ENCODE measurements at regions not wholly inside any gene's neighbourhood (a gene's known extent, or its start where the extent isn't known, plus 50 kb on each side); places are given as distances from the start of the nearest gene placed in this dataset.
"Not testable (repeated sequence)": the region's sequence is repeated elsewhere in the genome, so short reads cannot be mapped to it uniquely, and the experiment has no call there.

- FAIRE-seq (no peak), DNase-seq (ENCODE audit: insufficient read length) (no peak)
- TF ChIP-seq TAF1 (IDR thresholded peaks at IDR 0.05; ENCODE audit: borderline replicate concordance, low read depth, low read length), result no peak
- no peak for TF ChIP-seq POLR2A (IDR thresholded peaks at IDR 0.05; ENCODE audit: low read depth, low read length)
- TF ChIP-seq POLR2AphosphoS5 (IDR thresholded peaks at IDR 0.05; ENCODE audit: low read depth, low read length), result no peak
Measured at GRCh38 chr3:153551536-153552285, 389.7 kb downstream of the RAP2B start.

DNA sequence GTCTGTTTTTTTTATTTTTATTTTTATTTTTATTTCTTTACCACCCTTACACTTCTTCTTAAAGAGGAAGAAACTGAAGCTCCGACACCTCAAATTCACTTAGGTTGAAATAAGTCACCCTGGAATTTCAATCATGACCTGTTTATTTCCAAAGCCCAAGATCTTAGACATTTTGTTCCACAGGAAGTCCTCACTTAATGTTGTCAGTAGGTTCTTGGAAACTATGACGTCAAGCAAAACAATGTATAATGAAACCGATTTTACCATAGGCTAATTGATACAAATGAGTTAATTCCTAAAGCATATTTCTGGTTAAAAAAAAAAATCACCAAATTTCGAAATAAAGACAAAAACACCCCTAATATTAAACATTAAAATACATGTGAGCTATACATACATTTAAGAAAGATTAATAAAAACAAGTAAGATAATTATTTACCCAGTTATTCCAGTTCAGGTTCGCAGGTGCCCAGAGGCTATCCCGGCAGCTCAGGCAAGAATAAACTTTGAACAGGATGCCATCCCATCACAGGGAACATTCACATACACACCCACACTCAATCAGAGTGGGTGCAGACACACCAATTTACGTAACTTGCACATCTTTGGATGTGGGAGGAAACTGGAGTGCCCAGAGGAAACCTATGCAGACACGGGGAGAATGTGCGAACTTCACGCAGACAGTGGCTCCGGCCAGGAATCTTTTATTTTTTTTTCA is 391.0 kb downstream of the RAP2B start:
- no peak for TF ChIP-seq POLR2AphosphoS5 (IDR thresholded peaks at IDR 0.05; ENCODE audit: low read depth, low read length)
- TF ChIP-seq TAF1 (IDR thresholded peaks at IDR 0.05; ENCODE audit: borderline replicate concordance, low read depth, low read length), result no peak
- no peak for TF ChIP-seq POLR2A (IDR thresholded peaks at IDR 0.05; ENCODE audit: low read depth, low read length)
- DNase-seq (ENCODE audit: insufficient read length) (no peak), FAIRE-seq (no peak)

DNA sequence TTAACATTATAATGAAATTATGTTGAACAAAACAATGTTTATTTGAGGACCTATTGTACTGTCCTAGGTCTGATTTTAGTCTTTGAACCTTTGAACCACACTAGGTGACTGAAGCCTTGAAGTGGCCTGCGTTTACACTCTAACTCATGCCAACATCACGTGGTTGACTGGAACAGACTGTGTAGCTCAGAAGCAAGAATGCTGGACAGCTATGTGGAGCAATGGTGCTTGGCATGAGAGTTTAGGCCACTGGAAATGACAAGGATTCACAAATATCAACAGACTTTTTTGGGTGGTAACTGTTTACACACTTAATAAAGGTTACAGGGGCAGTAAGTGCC is 391.5 kb downstream of the RAP2B start:
- TF ChIP-seq POLR2AphosphoS5 (IDR thresholded peaks at IDR 0.05; ENCODE audit: low read depth, low read length), result no peak
- TF ChIP-seq POLR2A (IDR thresholded peaks at IDR 0.05; ENCODE audit: low read depth, low read length), result no peak
- no peak for TF ChIP-seq TAF1 (IDR thresholded peaks at IDR 0.05; ENCODE audit: borderline replicate concordance, low read depth, low read length)
- FAIRE-seq (no peak), DNase-seq (ENCODE audit: insufficient read length) (no peak)

DNA sequence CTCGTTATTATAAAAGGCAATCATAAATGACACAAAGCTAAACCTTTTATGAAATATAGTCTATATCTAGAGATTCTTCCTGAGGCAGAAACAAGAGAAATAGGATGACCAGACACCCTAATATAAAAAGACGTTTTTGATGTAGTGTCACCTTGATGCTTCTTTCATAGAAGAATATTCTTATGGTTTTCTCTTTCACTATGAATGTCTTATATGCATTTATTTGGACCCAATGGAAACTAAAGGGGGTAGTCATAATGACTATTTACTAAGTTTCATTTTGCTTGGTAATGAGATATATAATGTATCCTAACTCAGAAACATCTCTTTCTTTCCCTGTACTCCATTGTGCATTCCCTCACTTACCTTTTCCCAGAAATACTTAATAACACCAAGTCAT is 393.9 kb downstream of the RAP2B start:
- TF ChIP-seq TAF1 (IDR thresholded peaks at IDR 0.05; ENCODE audit: borderline replicate concordance, low read depth, low read length) (no peak), POLR2A (IDR thresholded peaks at IDR 0.05; ENCODE audit: low read depth, low read length) (no peak), POLR2AphosphoS5 (IDR thresholded peaks at IDR 0.05; ENCODE audit: low read depth, low read length) (no peak)
- DNase-seq (ENCODE audit: insufficient read length) (no peak), FAIRE-seq (no peak)

- not testable (repeated sequence) for DNase-seq (ENCODE audit: insufficient read length); FAIRE-seq
Measured at GRCh38 chr3:153559366-153559765, 397.3 kb downstream of the RAP2B start.

DNA sequence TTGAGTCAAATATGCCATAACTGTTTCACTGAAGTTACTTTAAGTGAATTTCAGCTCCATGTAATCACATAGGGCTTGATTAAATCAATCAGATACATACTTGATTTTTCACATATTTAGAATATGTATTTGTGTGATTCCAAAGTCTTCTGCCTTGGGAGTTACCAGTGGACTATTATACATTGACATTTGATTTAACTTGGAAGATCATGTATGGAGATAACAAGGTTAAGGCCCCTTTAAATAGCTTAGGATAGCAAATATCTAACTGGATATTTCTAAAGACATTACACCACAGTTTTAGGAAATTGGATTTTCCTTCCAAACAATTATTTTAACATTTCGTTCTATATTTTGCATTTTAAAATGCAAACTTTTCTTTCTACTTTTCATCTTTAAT is 405.0 kb downstream of the RAP2B start:
- FAIRE-seq, result no peak
- no peak for DNase-seq (ENCODE audit: insufficient read length)
- TF ChIP-seq TAF1 (IDR thresholded peaks at IDR 0.05; ENCODE audit: borderline replicate concordance, low read depth, low read length), result no peak
- no peak for TF ChIP-seq POLR2A (IDR thresholded peaks at IDR 0.05; ENCODE audit: low read depth, low read length)
- TF ChIP-seq POLR2AphosphoS5 (IDR thresholded peaks at IDR 0.05; ENCODE audit: low read depth, low read length), result no peak

- TF ChIP-seq TAF1 (IDR thresholded peaks at IDR 0.05; ENCODE audit: borderline replicate concordance, low read depth, low read length), result no peak
- no peak for TF ChIP-seq POLR2AphosphoS5 (IDR thresholded peaks at IDR 0.05; ENCODE audit: low read depth, low read length)
- TF ChIP-seq POLR2A (IDR thresholded peaks at IDR 0.05; ENCODE audit: low read depth, low read length), result no peak
- DNase-seq (ENCODE audit: insufficient read length) (no peak), FAIRE-seq (no peak)
Measured at GRCh38 chr3:153567556-153567955, 405.5 kb downstream of the RAP2B start.

DNA sequence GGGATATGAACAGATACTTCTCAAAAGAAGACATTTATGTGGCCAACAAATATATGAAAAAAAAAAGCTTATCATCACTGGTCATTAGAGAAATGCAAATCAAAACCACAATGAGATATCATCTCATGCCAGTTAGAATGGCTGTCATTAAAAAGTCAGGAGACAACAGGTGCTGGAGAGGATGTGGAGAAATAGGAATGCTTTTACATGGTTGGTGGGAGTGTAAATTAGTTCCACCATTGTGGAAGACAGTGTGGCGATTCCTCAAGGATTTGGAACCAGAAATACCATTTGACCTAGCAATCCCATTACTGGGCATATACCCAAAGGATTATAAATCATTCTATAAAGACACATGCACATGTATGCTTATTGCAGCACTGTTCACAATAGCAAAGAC is 408.5 kb downstream of the RAP2B start:
- not testable (repeated sequence) for FAIRE-seq; DNase-seq (ENCODE audit: insufficient read length)

- DNase-seq (ENCODE audit: insufficient read length) (no peak), FAIRE-seq (no peak)
- TF ChIP-seq POLR2AphosphoS5 (IDR thresholded peaks at IDR 0.05; ENCODE audit: low read depth, low read length) (no peak), TAF1 (IDR thresholded peaks at IDR 0.05; ENCODE audit: borderline replicate concordance, low read depth, low read length) (no peak), POLR2A (IDR thresholded peaks at IDR 0.05; ENCODE audit: low read depth, low read length) (no peak)
Measured at GRCh38 chr3:153572165-153572564, 410.1 kb downstream of the RAP2B start.

DNA sequence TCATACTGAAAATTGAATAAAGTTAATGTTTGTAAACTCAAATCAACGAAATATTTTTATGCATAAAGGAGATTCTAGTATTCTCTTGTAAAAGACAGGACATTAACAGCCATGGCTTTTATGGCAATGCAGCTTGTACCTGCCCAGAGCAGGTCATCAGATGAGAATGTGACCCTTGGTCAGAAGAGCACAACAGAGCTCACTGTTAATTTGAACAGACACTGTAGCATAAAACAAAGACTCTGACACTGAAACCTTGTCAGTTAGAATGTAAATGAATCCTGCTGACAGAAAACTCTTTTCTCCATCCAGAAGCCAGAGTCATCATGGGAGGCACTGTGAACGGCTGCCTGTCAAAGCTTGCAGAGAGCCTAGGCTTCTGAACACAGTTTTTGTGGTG is 410.6 kb downstream of the RAP2B start:
- DNase-seq (ENCODE audit: insufficient read length) (no peak), FAIRE-seq (no peak)
- TF ChIP-seq TAF1 (IDR thresholded peaks at IDR 0.05; ENCODE audit: borderline replicate concordance, low read depth, low read length), result no peak
- no peak for TF ChIP-seq POLR2A (IDR thresholded peaks at IDR 0.05; ENCODE audit: low read depth, low read length)
- no peak for TF ChIP-seq POLR2AphosphoS5 (IDR thresholded peaks at IDR 0.05; ENCODE audit: low read depth, low read length)

GRCh38 chr3:153573481-153573880 is 411.5 kb downstream of the RAP2B start:
- DNase-seq (ENCODE audit: insufficient read length), result no peak
- no peak for FAIRE-seq
- TF ChIP-seq TAF1 (IDR thresholded peaks at IDR 0.05; ENCODE audit: borderline replicate concordance, low read depth, low read length) (no peak), POLR2A (IDR thresholded peaks at IDR 0.05; ENCODE audit: low read depth, low read length) (no peak)

DNA sequence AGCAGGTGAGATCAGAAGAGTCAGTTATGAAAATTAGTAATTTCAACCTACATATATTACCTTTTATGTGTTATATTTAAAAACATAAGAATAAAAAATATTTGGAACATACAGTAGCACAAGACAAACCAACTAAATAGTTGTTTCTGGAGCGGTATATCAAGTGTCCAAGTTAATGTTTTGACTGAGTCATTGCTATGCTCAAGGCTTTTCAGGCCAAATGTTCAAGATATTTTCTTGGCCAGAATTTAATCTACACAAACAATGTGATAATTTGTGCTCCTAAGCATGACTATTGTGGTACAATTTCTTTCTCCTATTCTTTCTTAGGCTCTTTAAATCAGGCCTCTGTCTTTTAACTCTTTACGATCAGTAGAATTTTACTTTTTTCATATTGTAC is 412.4 kb downstream of the RAP2B start:
- no peak for TF ChIP-seq TAF1 (IDR thresholded peaks at IDR 0.05; ENCODE audit: borderline replicate concordance, low read depth, low read length)
- TF ChIP-seq POLR2AphosphoS5 (IDR thresholded peaks at IDR 0.05; ENCODE audit: low read depth, low read length), result no peak
- TF ChIP-seq POLR2A (IDR thresholded peaks at IDR 0.05; ENCODE audit: low read depth, low read length), result no peak
- FAIRE-seq, result no peak
- no peak for DNase-seq (ENCODE audit: insufficient read length)
